Breast epithelium (tissue), 3 donors: ENCODE measurements at regions not wholly inside any gene's neighbourhood (a gene's known extent, or its start where the extent isn't known, plus 50 kb on each side); places are given as distances from the start of the nearest gene placed in this dataset.

Source experiments
- CTCF ChIP-seq, 3 donors: fragments of 450-650 bp; IDR thresholded peaks; one replicate each; pipeline ENCODE4 v1.5.1; 2016 to 2017; ENCODE audit warnings: antibody characterized with exemption in 3 of 3, mild to moderate bottlenecking in 3 of 3, moderate library complexity in 3 of 3
- POLR2A ChIP-seq: fragments of 450-650 bp; IDR thresholded peaks from one replicate; pipeline ENCODE4 v1.6.1; 2016; ENCODE audit warnings: antibody characterized with exemption, mild to moderate bottlenecking, moderate library complexity

- no peak for TF ChIP-seq CTCF (IDR thresholded peaks at IDR 0.05)
- TF ChIP-seq POLR2A, result no peak
These were observed 274.6 kb upstream of the IRX4 start for GRCh38 chr5:2157372-2157771.
